SU-DHL-6 (cell line): ENCODE measurements at regions not wholly inside any gene's neighbourhood (a gene's known extent, or its start where the extent isn't known, plus 50 kb on each side); places are given as distances from the start of the nearest gene placed in this dataset.

ENCODE experiments used
- H2AFZ ChIP-seq: fragments of 200-600 bp; sonication (generic); 2 replicates; pipeline ENCODE4 v1.6.1; 2014; ENCODE audit warnings: low read depth, mild to moderate bottlenecking, moderate library complexity, mixed read lengths, antibody characterized with exemption, low read length; ENCODE audit not compliant: severe bottlenecking
- H3F3A ChIP-seq: fragments of 200-600 bp; shearing (Covaris generic); 2 replicates; pipeline ENCODE4 v1.6.0; 2016; ENCODE audit warnings: antibody characterized with exemption, mild to moderate bottlenecking; ENCODE audit not compliant: insufficient read depth
- H3K27ac ChIP-seq: fragments of 200-600 bp; sonication (generic); 2 replicates; pipeline ENCODE4 v1.5.1; 2016; ENCODE audit warnings: low read depth, mild to moderate bottlenecking, low read length, moderate library complexity, mixed read lengths
- H3K27me3 ChIP-seq: fragments of 200-600 bp; sonication (generic), shearing (Covaris generic); 2 replicates; pipeline ENCODE4 v1.6.0; 2014; ENCODE audit warnings: mild to moderate bottlenecking, low read length
- H3K36me3 ChIP-seq: fragments of 200-600 bp; sonication (generic); 2 replicates; pipeline ENCODE4 v1.6.1; 2014; ENCODE audit warnings: mild to moderate bottlenecking, low read length, mixed read lengths
- H3K4me2 ChIP-seq: fragments of 300-600, 200-600 bp; shearing (Covaris generic), sonication (generic); 2 replicates; pipeline ENCODE4 v1.6.0; 2014; ENCODE audit warnings: low read length, low read depth, mild to moderate bottlenecking; ENCODE audit not compliant: poor library complexity, severe bottlenecking
- H3K4me3 ChIP-seq: fragments of 200-600 bp; sonication (generic); 2 replicates; pipeline ENCODE4 v1.5.1; 2014; ENCODE audit warnings: antibody characterized with exemption, low read length, mild to moderate bottlenecking, mixed read lengths; ENCODE audit not compliant: insufficient read depth, poor library complexity, severe bottlenecking
- H3K79me2 ChIP-seq: fragments of 200-600 bp; sonication (generic); 2 replicates; pipeline ENCODE4 v1.6.1; 2014; ENCODE audit warnings: mild to moderate bottlenecking, low read length, moderate library complexity; ENCODE audit not compliant: insufficient read depth
- H3K9ac ChIP-seq: fragments of 200-600 bp; sonication (generic); 2 replicates; pipeline ENCODE4 v1.7.0; 2014; ENCODE audit warnings: mild to moderate bottlenecking, low read length
- H3K9me2 ChIP-seq: fragments of 200-600 bp; sonication (generic); replicated peaks from 2 replicates; pipeline ENCODE4 v1.6.1; 2014; ENCODE audit warnings: low read length; ENCODE audit not compliant: insufficient read depth
- H3K9me3 ChIP-seq: fragments of 200-600 bp; sonication (generic); 2 replicates; pipeline ENCODE4 v1.6.1; 2014; ENCODE audit warnings: low read length, mixed read lengths; ENCODE audit not compliant: insufficient read depth
- H4K20me1 ChIP-seq: fragments of 200-600 bp; sonication (generic); 2 replicates; pipeline ENCODE4 v1.6.1; 2014; ENCODE audit warnings: low read depth, mild to moderate bottlenecking, antibody characterized with exemption, low read length, moderate library complexity, mixed read lengths
- EZH2phosphoT487 ChIP-seq: fragments of 200-600 bp; sonication (generic), shearing (Covaris generic); conservative IDR thresholded peaks from 2 replicates; pipeline ENCODE4 v1.6.1; 2018; ENCODE audit warnings: mild to moderate bottlenecking, antibody characterized with exemption, low read length, moderate library complexity, mixed read lengths
- TF ChIP-seq, protein P1 (sequence below): fragments of 200-600 bp; sonication (generic); IDR thresholded peaks from one replicate; pipeline ENCODE4 v1.5.1; 2017; ENCODE audit warnings: antibody characterized with exemption, mild to moderate bottlenecking, low read length, moderate library complexity; ENCODE audit not compliant: insufficient read depth, poor library complexity, severe bottlenecking

DNA sequence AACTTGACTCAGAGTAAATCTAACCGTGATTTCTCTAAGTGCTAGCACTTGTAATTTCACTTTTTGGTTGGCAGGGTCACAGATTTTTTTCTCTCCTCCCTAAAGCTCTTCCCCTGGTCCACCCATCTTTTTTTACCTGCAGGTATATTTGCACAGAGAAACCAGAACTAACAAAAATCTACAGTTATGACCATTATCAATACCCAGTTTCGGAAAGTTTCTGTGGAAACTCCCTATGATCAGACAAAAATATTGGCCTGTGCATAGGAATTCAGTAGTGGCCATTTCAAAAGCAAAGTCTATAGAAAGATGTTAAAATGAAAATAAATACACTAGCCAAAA, 62.4 kb upstream of the ATF7IP2 start:
- Histone ChIP-seq H3K36me3 (no peaks in the 10 kb centered on the region), H3K27ac (no peak overlapping the region), H2AFZ (peak overlapping the region; percentile 65), H3K4me2 (no peak overlapping the region), H3K27me3 (no peaks in the 10 kb centered on the region), H3K79me2 (no peaks in the 10 kb centered on the region), H3F3A (peaks cover 5% of the 10 kb centered on the region; the same call in 1 of the 2 replicates), H3K9ac (no peak overlapping the region), H4K20me1 (no peaks in the 10 kb centered on the region), H3K9me3 (no peaks in the 10 kb centered on the region), H3K9me2 (no peaks in the 10 kb centered on the region), H3K4me3 (no peak overlapping the region)
- no peak for TF ChIP-seq EZH2phosphoT487
- TF ChIP-seq, protein P1, sequence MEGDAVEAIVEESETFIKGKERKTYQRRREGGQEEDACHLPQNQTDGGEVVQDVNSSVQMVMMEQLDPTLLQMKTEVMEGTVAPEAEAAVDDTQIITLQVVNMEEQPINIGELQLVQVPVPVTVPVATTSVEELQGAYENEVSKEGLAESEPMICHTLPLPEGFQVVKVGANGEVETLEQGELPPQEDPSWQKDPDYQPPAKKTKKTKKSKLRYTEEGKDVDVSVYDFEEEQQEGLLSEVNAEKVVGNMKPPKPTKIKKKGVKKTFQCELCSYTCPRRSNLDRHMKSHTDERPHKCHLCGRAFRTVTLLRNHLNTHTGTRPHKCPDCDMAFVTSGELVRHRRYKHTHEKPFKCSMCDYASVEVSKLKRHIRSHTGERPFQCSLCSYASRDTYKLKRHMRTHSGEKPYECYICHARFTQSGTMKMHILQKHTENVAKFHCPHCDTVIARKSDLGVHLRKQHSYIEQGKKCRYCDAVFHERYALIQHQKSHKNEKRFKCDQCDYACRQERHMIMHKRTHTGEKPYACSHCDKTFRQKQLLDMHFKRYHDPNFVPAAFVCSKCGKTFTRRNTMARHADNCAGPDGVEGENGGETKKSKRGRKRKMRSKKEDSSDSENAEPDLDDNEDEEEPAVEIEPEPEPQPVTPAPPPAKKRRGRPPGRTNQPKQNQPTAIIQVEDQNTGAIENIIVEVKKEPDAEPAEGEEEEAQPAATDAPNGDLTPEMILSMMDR = no peak

DNA sequence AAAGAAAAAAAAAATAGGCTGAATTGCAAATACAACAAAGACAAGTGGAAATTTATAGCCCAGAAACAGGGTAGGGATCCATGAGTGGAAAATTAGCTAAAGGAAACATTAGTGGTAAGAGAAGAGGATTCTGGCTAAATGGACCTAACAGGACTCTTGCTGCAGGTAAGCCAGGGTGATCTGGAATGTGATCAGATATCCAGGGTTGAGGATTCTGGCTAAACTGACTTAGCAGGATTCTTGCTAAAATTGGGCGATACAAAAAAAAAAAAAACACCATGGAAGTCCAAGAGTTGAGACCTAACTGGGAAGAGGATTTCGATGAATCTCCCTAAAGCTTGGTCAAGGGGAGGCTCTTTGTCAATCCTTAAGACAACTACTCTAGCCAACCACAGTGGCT, 61.7 kb upstream of the ATF7IP2 start:
- no peak overlapping the region for H3K27ac ChIP-seq
- no peak overlapping the region for H3K9ac ChIP-seq
- no peaks in the 10 kb centered on the region for H3K79me2 ChIP-seq
- H2AFZ ChIP-seq = no peak overlapping the region
- no peak overlapping the region for H3K4me3 ChIP-seq
- H3K9me3 ChIP-seq = no peaks in the 10 kb centered on the region
- H3K36me3 ChIP-seq = no peaks in the 10 kb centered on the region
- TF ChIP-seq, protein P1 = no peak
- TF ChIP-seq EZH2phosphoT487 = no peak
- H4K20me1 ChIP-seq = no peaks in the 10 kb centered on the region
- peaks cover 5% of the 10 kb centered on the region; the same call in 1 of the 2 replicates for H3F3A ChIP-seq
- H3K9me2 ChIP-seq = no peaks in the 10 kb centered on the region
- no peak overlapping the region for H3K4me2 ChIP-seq
- H3K27me3 ChIP-seq = no peaks in the 10 kb centered on the region

DNA sequence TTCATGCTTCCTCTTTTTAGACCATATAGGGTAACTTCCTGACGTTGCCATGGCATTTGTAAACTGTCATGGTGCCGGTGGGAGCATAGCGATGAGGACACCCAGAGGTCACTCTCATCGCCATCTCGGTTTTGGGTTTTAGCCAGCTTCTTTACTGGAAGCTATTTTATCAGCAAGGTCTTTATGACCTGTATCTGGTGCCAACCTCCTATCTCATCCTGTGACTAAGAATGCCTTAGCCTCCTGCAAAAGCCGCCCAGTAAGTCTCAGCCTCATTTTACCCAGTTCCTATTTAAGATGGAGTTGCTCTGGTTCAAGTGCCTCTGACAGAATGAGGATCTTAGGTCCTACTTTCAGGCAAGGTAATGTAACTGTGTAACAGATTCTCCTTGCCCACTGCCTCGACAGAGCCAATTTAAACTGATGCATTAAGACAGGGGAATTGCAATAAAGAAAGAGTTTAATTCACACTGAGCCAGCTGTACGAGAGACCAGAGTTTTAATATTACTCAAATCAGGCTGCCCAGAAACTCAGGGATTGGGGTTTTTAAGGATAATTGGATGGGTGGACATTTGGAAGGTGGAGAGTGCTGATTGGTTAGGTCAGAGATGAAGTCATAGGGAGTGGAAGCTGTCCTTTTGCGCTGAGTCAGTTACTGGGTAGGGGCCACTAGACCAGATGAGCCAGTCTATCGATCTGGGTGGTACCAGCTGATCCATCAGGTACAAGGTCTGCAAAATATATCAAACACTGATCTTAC, 59.9 kb upstream of the ATF7IP2 start:
- no peaks in the 10 kb centered on the region for H3K9me3 ChIP-seq
- no peak overlapping the region for H3K27ac ChIP-seq
- no peaks in the 10 kb centered on the region for H3K27me3 ChIP-seq
- H3K4me3 ChIP-seq = no peak overlapping the region
- H3K4me2 ChIP-seq = no peak overlapping the region
- TF ChIP-seq, protein P1 = no peak
- no peak for TF ChIP-seq EZH2phosphoT487
- H3K79me2 ChIP-seq = no peaks in the 10 kb centered on the region
- H3K9me2 ChIP-seq = no peaks in the 10 kb centered on the region
- peaks cover 19% of the 10 kb centered on the region; the same call in 1 of the 2 replicates for H3F3A ChIP-seq
- no peak overlapping the region for H3K9ac ChIP-seq
- no peak overlapping the region for H2AFZ ChIP-seq
- no peaks in the 10 kb centered on the region for H4K20me1 ChIP-seq
- H3K36me3 ChIP-seq = no peaks in the 10 kb centered on the region
